ENCODE measurements at regions not wholly inside any gene's neighbourhood (a gene's known extent, or its start where the extent isn't known, plus 50 kb on each side); places are given as distances from the start of the nearest gene placed in this dataset.

DNA sequence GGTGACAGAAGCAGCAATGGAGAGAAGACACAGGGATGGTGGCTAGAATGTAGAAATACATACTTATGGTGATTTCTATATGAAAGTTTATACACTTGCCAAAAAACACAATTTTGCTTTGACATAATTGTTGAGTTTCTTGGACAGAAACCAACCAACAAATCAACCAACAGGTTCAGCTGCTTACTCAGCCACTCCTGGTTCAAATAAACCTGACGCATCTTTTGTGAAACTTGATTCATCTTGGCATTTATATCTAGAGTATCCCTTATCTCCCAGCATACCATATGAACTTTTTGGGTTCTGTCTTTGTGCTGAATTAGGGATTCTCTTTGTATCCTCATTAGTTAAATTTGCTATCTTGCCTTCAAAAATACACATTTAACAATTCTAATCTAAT lies 54.1 kb upstream of the ERBB4 start:
- Histone ChIP-seq H3K36me3 (ENCODE audit: insufficient read depth, low read length) (no peaks in the 10 kb centered on the region), H3K27ac (no peak overlapping the region), H3K9me3 (ENCODE audit: low read depth, low read length) (no peaks in the 10 kb centered on the region; the same call in 1 of the 2 replicates), H3K4me3 (no peak overlapping the region), H3K9ac (ENCODE audit: insufficient read length) (no peak overlapping the region)
- TF ChIP-seq POLR2AphosphoS5 (IDR thresholded peaks at IDR 0.05; ENCODE audit: borderline replicate concordance, low read depth, low read length): no peak
- no peak for TF ChIP-seq FOXP2 (optimal IDR thresholded peaks at IDR 0.05; ENCODE audit: control extremely low read depth, extremely low read length, insufficient read depth)
- no peak for TF ChIP-seq EZH2 (IDR thresholded peaks at IDR 0.05)
- no peak for DNase-seq (ENCODE audit: low read depth, low spot score)

All from SK-N-MC (cell line).